Liver (tissue), 3 donors: ENCODE measurements at regions not wholly inside any gene's neighbourhood (a gene's known extent, or its start where the extent isn't known, plus 50 kb on each side); places are given as distances from the start of the nearest gene placed in this dataset.

Experiments
- JUND ChIP-seq, 2 donors: IDR thresholded peaks; 2 replicates each; pipeline ENCODE4 v1.6.1; 2016; ENCODE audit warnings: antibody characterized with exemption in 2 of 2
- RXRA ChIP-seq, 2 donors: IDR thresholded peaks; 2 replicates each; pipeline ENCODE4 v1.6.1; 2017 to 2018; ENCODE audit warnings: antibody characterized with exemption in 2 of 2, mild to moderate bottlenecking in 1 of 2
- TAF1 ChIP-seq: conservative IDR thresholded peaks from 2 replicates; pipeline ENCODE4 v1.6.1; 2016; ENCODE audit warnings: antibody characterized with exemption, mild to moderate bottlenecking
- YY1 ChIP-seq: IDR thresholded peaks from 2 replicates; pipeline ENCODE4 v1.6.1; 2016; ENCODE audit warnings: antibody characterized with exemption, mild to moderate bottlenecking
- TF ChIP-seq, protein P1 (sequence below): fragments of 150-350 bp; IDR thresholded peaks from 2 replicates; pipeline ENCODE4 v1.5.1; 2017; ENCODE audit warnings: improper control_type of control experiment, low read depth, low read length; ENCODE audit not compliant: missing input control
- TF ChIP-seq, protein P2 (sequence below): IDR thresholded peaks from 2 replicates; pipeline ENCODE4 v1.6.1; 2016; ENCODE audit warnings: antibody characterized with exemption, mild to moderate bottlenecking
- donor health status: healthy.
- donor health status: healthy.

DNA sequence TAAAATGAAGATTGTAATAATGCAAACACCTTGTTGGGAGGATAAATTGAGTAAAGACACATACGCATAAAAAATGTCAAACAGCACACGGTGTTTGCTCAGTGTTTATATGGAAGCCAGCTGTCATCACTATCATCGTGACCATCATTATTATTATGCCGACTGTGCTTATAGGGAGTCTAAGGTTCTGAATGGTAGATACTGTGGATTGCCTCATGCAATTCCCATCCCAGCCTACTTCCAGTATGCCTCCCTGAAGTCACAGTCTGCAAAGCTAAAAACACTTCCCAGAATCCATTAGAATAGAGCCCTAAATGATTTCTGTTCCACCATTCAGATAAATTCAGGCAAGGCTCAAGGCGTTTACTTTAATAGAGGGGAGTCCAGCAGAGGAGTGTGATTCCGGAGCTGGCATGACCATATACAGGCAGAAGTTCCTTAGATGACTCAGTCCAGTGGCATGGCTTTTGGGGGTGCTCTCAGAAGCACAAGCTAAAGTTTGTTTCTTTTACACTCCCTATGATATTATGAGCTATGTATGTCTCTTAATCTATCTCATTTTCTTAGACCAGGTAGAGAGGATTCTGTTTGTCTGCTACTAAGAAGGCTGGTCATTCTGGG is 148.7 kb downstream of the MEX3B start:
- TF ChIP-seq, protein P1, sequence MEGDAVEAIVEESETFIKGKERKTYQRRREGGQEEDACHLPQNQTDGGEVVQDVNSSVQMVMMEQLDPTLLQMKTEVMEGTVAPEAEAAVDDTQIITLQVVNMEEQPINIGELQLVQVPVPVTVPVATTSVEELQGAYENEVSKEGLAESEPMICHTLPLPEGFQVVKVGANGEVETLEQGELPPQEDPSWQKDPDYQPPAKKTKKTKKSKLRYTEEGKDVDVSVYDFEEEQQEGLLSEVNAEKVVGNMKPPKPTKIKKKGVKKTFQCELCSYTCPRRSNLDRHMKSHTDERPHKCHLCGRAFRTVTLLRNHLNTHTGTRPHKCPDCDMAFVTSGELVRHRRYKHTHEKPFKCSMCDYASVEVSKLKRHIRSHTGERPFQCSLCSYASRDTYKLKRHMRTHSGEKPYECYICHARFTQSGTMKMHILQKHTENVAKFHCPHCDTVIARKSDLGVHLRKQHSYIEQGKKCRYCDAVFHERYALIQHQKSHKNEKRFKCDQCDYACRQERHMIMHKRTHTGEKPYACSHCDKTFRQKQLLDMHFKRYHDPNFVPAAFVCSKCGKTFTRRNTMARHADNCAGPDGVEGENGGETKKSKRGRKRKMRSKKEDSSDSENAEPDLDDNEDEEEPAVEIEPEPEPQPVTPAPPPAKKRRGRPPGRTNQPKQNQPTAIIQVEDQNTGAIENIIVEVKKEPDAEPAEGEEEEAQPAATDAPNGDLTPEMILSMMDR = no peak
- TF ChIP-seq TAF1 (no peak), RXRA (IDR thresholded peaks at IDR 0.05) (no peak), JUND (IDR thresholded peaks at IDR 0.05) (no peak), YY1 (no peak)
- TF ChIP-seq, protein P2, sequence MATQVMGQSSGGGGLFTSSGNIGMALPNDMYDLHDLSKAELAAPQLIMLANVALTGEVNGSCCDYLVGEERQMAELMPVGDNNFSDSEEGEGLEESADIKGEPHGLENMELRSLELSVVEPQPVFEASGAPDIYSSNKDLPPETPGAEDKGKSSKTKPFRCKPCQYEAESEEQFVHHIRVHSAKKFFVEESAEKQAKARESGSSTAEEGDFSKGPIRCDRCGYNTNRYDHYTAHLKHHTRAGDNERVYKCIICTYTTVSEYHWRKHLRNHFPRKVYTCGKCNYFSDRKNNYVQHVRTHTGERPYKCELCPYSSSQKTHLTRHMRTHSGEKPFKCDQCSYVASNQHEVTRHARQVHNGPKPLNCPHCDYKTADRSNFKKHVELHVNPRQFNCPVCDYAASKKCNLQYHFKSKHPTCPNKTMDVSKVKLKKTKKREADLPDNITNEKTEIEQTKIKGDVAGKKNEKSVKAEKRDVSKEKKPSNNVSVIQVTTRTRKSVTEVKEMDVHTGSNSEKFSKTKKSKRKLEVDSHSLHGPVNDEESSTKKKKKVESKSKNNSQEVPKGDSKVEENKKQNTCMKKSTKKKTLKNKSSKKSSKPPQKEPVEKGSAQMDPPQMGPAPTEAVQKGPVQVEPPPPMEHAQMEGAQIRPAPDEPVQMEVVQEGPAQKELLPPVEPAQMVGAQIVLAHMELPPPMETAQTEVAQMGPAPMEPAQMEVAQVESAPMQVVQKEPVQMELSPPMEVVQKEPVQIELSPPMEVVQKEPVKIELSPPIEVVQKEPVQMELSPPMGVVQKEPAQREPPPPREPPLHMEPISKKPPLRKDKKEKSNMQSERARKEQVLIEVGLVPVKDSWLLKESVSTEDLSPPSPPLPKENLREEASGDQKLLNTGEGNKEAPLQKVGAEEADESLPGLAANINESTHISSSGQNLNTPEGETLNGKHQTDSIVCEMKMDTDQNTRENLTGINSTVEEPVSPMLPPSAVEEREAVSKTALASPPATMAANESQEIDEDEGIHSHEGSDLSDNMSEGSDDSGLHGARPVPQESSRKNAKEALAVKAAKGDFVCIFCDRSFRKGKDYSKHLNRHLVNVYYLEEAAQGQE = no peak
